HEK293 (cell line): ENCODE measurements at regions not wholly inside any gene's neighbourhood (a gene's known extent, or its start where the extent isn't known, plus 50 kb on each side); places are given as distances from the start of the nearest gene placed in this dataset.

Experiments used
- CTCF ChIA-PET: fragments of 350-600 bp; formaldehyde crosslinking; extraction: SDS; loops from one replicate; lab custom pipeline; 2021; ENCODE audit warnings: antibody characterized with exemption; lab: Yijun Ruan, JAX
- POLR2A ChIA-PET: fragments of 300-600 bp; formaldehyde crosslinking; extraction: SDS; loops from one replicate; lab custom pipeline; 2020; ENCODE audit warnings: antibody characterized with exemption, inconsistent platforms; lab: Yijun Ruan, JAX
- H3K27ac ChIP-seq: fragments of 200-500 bp; sonication (Bioruptor generic); 2 replicates; pipeline ENCODE4 v1.5.1; 2014; ENCODE audit warnings: low read depth, low read length, control low read depth, inconsistent platforms; ENCODE audit errors: extremely low read depth
- H3K36me3 ChIP-seq, 2 experiments: fragments of 200-500 bp in 1 of 2; sonication (Bioruptor generic) in 1 of 2; 1 replicate in 1 of 2; 2 replicates in 1 of 2; pipeline ENCODE4 v1.5.1; 2014 to 2017; ENCODE audit warnings: inconsistent platforms in 2 of 2, low read length in 2 of 2; ENCODE audit not compliant: control insufficient read depth in 2 of 2, insufficient read depth in 1 of 2
- H3K4me1 ChIP-seq: fragments of 200-500 bp; sonication (Bioruptor generic); 2 replicates; pipeline ENCODE4 v1.5.1; 2014; ENCODE audit warnings: mild to moderate bottlenecking, low read length, inconsistent platforms; ENCODE audit not compliant: control insufficient read depth, insufficient read depth
- H3K4me3 ChIP-seq: 2 replicates; pipeline ENCODE4 v1.5.1; 2011; ENCODE audit warnings: low read depth, mild to moderate bottlenecking, control low read depth, low read length, moderate library complexity
- H3K9me3 ChIP-seq: fragments of 200-500 bp; sonication (Bioruptor generic); 2 replicates; pipeline ENCODE4 v1.5.1; 2014; ENCODE audit warnings: low read depth, low read length, inconsistent platforms; ENCODE audit not compliant: control insufficient read depth, insufficient read depth
- BCL11A ChIP-seq: fragments of 450-650 bp; formaldehyde crosslinking; IDR thresholded peaks from 2 replicates; pipeline ENCODE4 v1.5.1; 2016; ENCODE audit warnings: low read depth, missing biosample characterization, missing genetic modification characterization
- BCL11B ChIP-seq: fragments of 450-650 bp; formaldehyde crosslinking; IDR thresholded peaks from 2 replicates; pipeline ENCODE4 v1.5.1; 2016; ENCODE audit warnings: low read depth, missing biosample characterization, missing genetic modification characterization
- KLF7 ChIP-seq: fragments of 450-650 bp; formaldehyde crosslinking; IDR thresholded peaks from 2 replicates; pipeline ENCODE4 v1.5.1; 2016; ENCODE audit warnings: missing biosample characterization, missing genetic modification characterization, borderline replicate concordance
- OSR2 ChIP-seq: fragments of 450-650 bp; formaldehyde crosslinking; IDR thresholded peaks from 2 replicates; pipeline ENCODE4 v1.5.1; 2016; ENCODE audit warnings: missing biosample characterization, missing genetic modification characterization
- SALL2 ChIP-seq: fragments of 450-650 bp; formaldehyde crosslinking; IDR thresholded peaks from 2 replicates; pipeline ENCODE4 v1.5.0; 2017; ENCODE audit warnings: missing biosample characterization, mild to moderate bottlenecking, missing genetic modification characterization, borderline replicate concordance
- ZBTB1 ChIP-seq: fragments of 450-650 bp; formaldehyde crosslinking; IDR thresholded peaks from 2 replicates; pipeline ENCODE4 v1.5.1; 2016; ENCODE audit warnings: missing biosample characterization, missing genetic modification characterization
- ZNF211 ChIP-seq: fragments of 450-650 bp; formaldehyde crosslinking; IDR thresholded peaks from 2 replicates; pipeline ENCODE4 v1.5.1; 2016; ENCODE audit warnings: low read depth, missing biosample characterization, missing genetic modification characterization
- ZNF214 ChIP-seq: fragments of 450-650 bp; formaldehyde crosslinking; IDR thresholded peaks from 2 replicates; pipeline ENCODE4 v1.5.1; 2017; ENCODE audit warnings: missing biosample characterization, mild to moderate bottlenecking, missing genetic modification characterization, borderline replicate concordance
- ZNF514 ChIP-seq: fragments of 450-650 bp; formaldehyde crosslinking; IDR thresholded peaks from 2 replicates; pipeline ENCODE4 v1.5.1; 2016; ENCODE audit warnings: missing biosample characterization, missing genetic modification characterization
- ZNF571 ChIP-seq: fragments of 450-650 bp; formaldehyde crosslinking; IDR thresholded peaks from 2 replicates; pipeline ENCODE4 v1.5.0; 2017; ENCODE audit warnings: missing biosample characterization, missing genetic modification characterization
- ZNF623 ChIP-seq: fragments of 450-650 bp; formaldehyde crosslinking; IDR thresholded peaks from 2 replicates; pipeline ENCODE4 v1.5.1; 2016; ENCODE audit warnings: missing biosample characterization, missing genetic modification characterization
- ZNF701 ChIP-seq: fragments of 450-650 bp; formaldehyde crosslinking; IDR thresholded peaks from 2 replicates; pipeline ENCODE4 v1.5.1; 2016; ENCODE audit warnings: missing biosample characterization, missing genetic modification characterization
- ZNF768 ChIP-seq: fragments of 450-650 bp; formaldehyde crosslinking; IDR thresholded peaks from 2 replicates; pipeline ENCODE4 v1.5.1; 2018; ENCODE audit warnings: missing biosample characterization, mild to moderate bottlenecking, missing genetic modification characterization
- ZXDB ChIP-seq: fragments of 450-650 bp; formaldehyde crosslinking; IDR thresholded peaks from 2 replicates; pipeline ENCODE4 v1.5.1; 2016; ENCODE audit warnings: missing biosample characterization, missing genetic modification characterization
- TF ChIP-seq, protein P1 (sequence below): fragments of 450-650 bp; formaldehyde crosslinking; IDR thresholded peaks from 2 replicates; pipeline ENCODE4 v1.5.1; 2016; ENCODE audit warnings: missing biosample characterization, missing genetic modification characterization
- TF ChIP-seq, protein P2 (sequence below): IDR thresholded peaks from 2 replicates; pipeline ENCODE4 v1.6.1; 2011; ENCODE audit warnings: mild to moderate bottlenecking, low read depth, low read length, borderline replicate concordance
- TF ChIP-seq, protein P3 (sequence below): fragments of 450-650 bp; formaldehyde crosslinking; IDR thresholded peaks from 2 replicates; pipeline ENCODE4 v1.5.1; 2016; ENCODE audit warnings: missing biosample characterization, missing genetic modification characterization
- TF ChIP-seq, protein P4 (sequence below): fragments of 450-650 bp; IDR thresholded peaks from 2 replicates; pipeline ENCODE4 v1.5.1; 2018; ENCODE audit warnings: missing biosample characterization, missing genetic modification characterization
- TF ChIP-seq, protein P5 (sequence below): fragments of 450-650 bp; formaldehyde crosslinking; IDR thresholded peaks from 2 replicates; pipeline ENCODE4 v1.5.1; 2016; ENCODE audit warnings: missing biosample characterization, missing genetic modification characterization, low read depth
- TF ChIP-seq, protein P6 (sequence below): fragments of 450-650 bp; formaldehyde crosslinking; IDR thresholded peaks from 2 replicates; pipeline ENCODE4 v1.5.1; 2016; ENCODE audit warnings: missing biosample characterization, missing genetic modification characterization
- TF ChIP-seq, protein P7 (sequence below): fragments of 450-650 bp; formaldehyde crosslinking; conservative IDR thresholded peaks from 2 replicates; pipeline ENCODE4 v1.5.1; 2016; ENCODE audit warnings: low read depth, missing biosample characterization, missing genetic modification characterization

DNA sequence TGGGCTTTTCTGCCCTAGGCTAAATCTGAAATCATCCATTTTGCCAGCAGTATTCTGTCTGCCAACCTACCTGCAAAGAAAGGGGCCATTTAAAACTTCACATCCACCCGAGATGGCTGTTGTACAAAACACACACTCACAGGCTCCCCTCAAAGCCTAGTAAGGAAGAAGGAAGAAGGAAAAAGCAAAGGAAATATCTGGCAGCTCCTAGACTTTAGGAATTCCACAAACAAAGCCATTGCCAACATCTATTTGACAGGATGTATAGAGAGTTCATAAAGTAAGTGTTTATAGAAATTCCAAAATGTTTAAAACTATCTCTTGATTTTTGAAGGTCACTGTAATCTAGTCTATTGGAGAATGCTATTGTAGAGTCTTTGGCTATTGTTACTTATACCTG is 91.9 kb upstream of the THBS1 start:
- no peaks in the 10 kb centered on the region for H3K36me3 ChIP-seq
- POLR2A ChIA-PET, result no interaction called here
- no peak overlapping the region for H3K27ac ChIP-seq
- CTCF ChIA-PET, result no interaction called here
- no peak overlapping the region for H3K4me3 ChIP-seq
- H3K9me3 ChIP-seq, result no peaks in the 10 kb centered on the region
- TF ChIP-seq ZNF571 (tag by site-specific recombination), result no peak
- TF ChIP-seq ZNF514 (tag by site-specific recombination), result no peak
- no peak for TF ChIP-seq ZNF211 (tag by site-specific recombination)
- TF ChIP-seq, protein P1, sequence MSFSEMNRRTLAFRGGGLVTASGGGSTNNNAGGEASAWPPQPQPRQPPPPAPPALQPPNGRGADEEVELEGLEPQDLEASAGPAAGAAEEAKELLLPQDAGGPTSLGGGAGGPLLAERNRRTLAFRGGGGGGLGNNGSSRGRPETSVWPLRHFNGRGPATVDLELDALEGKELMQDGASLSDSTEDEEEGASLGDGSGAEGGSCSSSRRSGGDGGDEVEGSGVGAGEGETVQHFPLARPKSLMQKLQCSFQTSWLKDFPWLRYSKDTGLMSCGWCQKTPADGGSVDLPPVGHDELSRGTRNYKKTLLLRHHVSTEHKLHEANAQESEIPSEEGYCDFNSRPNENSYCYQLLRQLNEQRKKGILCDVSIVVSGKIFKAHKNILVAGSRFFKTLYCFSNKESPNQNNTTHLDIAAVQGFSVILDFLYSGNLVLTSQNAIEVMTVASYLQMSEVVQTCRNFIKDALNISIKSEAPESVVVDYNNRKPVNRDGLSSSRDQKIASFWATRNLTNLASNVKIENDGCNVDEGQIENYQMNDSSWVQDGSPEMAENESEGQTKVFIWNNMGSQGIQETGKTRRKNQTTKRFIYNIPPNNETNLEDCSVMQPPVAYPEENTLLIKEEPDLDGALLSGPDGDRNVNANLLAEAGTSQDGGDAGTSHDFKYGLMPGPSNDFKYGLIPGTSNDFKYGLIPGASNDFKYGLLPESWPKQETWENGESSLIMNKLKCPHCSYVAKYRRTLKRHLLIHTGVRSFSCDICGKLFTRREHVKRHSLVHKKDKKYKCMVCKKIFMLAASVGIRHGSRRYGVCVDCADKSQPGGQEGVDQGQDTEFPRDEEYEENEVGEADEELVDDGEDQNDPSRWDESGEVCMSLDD, result no peak
- no peak for TF ChIP-seq SALL2 (tag by site-specific recombination)
- no peak for TF ChIP-seq ZXDB (tag by site-specific recombination)
- TF ChIP-seq, protein P2, sequence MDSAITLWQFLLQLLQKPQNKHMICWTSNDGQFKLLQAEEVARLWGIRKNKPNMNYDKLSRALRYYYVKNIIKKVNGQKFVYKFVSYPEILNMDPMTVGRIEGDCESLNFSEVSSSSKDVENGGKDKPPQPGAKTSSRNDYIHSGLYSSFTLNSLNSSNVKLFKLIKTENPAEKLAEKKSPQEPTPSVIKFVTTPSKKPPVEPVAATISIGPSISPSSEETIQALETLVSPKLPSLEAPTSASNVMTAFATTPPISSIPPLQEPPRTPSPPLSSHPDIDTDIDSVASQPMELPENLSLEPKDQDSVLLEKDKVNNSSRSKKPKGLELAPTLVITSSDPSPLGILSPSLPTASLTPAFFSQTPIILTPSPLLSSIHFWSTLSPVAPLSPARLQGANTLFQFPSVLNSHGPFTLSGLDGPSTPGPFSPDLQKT, result no peak
- no peak for TF ChIP-seq BCL11A (tag by site-specific recombination)
- TF ChIP-seq ZNF701 (tag by site-specific recombination), result no peak
- TF ChIP-seq, protein P3, sequence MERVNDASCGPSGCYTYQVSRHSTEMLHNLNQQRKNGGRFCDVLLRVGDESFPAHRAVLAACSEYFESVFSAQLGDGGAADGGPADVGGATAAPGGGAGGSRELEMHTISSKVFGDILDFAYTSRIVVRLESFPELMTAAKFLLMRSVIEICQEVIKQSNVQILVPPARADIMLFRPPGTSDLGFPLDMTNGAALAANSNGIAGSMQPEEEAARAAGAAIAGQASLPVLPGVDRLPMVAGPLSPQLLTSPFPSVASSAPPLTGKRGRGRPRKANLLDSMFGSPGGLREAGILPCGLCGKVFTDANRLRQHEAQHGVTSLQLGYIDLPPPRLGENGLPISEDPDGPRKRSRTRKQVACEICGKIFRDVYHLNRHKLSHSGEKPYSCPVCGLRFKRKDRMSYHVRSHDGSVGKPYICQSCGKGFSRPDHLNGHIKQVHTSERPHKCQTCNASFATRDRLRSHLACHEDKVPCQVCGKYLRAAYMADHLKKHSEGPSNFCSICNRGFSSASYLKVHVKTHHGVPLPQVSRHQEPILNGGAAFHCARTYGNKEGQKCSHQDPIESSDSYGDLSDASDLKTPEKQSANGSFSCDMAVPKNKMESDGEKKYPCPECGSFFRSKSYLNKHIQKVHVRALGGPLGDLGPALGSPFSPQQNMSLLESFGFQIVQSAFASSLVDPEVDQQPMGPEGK, result no peak
- no peak for TF ChIP-seq ZNF214 (tag by site-specific recombination)
- TF ChIP-seq OSR2, result no peak
- TF ChIP-seq, protein P4, sequence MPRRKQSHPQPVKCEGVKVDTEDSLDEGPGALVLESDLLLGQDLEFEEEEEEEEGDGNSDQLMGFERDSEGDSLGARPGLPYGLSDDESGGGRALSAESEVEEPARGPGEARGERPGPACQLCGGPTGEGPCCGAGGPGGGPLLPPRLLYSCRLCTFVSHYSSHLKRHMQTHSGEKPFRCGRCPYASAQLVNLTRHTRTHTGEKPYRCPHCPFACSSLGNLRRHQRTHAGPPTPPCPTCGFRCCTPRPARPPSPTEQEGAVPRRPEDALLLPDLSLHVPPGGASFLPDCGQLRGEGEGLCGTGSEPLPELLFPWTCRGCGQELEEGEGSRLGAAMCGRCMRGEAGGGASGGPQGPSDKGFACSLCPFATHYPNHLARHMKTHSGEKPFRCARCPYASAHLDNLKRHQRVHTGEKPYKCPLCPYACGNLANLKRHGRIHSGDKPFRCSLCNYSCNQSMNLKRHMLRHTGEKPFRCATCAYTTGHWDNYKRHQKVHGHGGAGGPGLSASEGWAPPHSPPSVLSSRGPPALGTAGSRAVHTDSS, result no peak
- no peak for TF ChIP-seq ZNF623 (tag by site-specific recombination)
- no peaks in the 10 kb centered on the region for H3K4me1 ChIP-seq

DNA sequence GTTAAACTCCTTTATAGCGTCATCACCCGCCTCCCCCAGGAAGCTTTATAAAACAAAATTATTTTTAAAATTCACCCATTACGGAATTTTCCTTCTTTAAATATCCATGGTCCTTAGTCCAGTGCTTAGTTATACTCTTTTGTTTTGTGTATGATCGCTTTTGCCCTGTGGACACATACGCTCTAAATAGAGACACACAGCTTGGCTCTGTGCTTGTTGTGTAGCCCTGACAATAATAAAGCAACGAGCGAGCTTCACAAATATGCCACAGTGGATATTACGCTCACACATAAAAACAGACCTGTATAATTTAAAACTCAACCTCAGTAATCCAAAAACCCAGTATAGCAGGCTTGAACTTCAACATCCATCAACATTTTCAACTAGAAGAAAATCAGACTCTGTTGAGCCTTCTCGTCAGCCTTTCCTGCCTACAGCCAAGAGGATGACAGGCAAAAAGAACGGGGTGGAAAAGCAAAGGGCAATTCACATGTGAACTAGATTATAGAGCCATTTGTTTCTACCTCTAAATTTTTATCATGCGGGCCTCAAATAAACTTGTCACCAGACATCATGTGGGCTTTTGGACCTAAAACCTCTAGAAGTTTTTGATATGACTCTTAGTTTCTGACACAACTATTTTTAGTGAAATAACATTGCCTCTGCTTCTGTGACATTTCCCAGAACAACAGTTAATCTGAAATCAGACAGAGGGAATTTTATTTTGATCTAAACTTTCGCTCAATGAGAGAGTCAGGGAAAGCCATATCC is 89.6 kb upstream of the THBS1 start:
- Histone ChIP-seq H3K9me3 (no peaks in the 10 kb centered on the region), H3K36me3 (no peaks in the 10 kb centered on the region), H3K4me3 (no peak overlapping the region), H3K4me1 (no peaks in the 10 kb centered on the region), H3K27ac (no peak overlapping the region)
- CTCF ChIA-PET, result no interaction called here
- POLR2A ChIA-PET, result no interaction called here
- TF ChIP-seq, protein P5, sequence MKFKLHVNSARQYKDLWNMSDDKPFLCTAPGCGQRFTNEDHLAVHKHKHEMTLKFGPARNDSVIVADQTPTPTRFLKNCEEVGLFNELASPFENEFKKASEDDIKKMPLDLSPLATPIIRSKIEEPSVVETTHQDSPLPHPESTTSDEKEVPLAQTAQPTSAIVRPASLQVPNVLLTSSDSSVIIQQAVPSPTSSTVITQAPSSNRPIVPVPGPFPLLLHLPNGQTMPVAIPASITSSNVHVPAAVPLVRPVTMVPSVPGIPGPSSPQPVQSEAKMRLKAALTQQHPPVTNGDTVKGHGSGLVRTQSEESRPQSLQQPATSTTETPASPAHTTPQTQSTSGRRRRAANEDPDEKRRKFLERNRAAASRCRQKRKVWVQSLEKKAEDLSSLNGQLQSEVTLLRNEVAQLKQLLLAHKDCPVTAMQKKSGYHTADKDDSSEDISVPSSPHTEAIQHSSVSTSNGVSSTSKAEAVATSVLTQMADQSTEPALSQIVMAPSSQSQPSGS (tag by site-specific recombination), result no peak
- TF ChIP-seq BCL11B (tag by site-specific recombination) (no peak), ZNF768 (tag by site-specific recombination) (no peak), ZBTB1 (tag by site-specific recombination) (no peak), KLF7 (no peak)
- TF ChIP-seq, protein P6, sequence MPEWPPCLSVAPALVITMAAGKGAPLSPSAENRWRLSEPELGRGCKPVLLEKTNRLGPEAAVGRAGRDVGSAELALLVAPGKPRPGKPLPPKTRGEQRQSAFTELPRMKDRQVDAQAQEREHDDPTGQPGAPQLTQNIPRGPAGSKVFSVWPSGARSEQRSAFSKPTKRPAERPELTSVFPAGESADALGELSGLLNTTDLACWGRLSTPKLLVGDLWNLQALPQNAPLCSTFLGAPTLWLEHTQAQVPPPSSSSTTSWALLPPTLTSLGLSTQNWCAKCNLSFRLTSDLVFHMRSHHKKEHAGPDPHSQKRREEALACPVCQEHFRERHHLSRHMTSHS (tag by site-specific recombination), result no peak
- TF ChIP-seq, protein P7, sequence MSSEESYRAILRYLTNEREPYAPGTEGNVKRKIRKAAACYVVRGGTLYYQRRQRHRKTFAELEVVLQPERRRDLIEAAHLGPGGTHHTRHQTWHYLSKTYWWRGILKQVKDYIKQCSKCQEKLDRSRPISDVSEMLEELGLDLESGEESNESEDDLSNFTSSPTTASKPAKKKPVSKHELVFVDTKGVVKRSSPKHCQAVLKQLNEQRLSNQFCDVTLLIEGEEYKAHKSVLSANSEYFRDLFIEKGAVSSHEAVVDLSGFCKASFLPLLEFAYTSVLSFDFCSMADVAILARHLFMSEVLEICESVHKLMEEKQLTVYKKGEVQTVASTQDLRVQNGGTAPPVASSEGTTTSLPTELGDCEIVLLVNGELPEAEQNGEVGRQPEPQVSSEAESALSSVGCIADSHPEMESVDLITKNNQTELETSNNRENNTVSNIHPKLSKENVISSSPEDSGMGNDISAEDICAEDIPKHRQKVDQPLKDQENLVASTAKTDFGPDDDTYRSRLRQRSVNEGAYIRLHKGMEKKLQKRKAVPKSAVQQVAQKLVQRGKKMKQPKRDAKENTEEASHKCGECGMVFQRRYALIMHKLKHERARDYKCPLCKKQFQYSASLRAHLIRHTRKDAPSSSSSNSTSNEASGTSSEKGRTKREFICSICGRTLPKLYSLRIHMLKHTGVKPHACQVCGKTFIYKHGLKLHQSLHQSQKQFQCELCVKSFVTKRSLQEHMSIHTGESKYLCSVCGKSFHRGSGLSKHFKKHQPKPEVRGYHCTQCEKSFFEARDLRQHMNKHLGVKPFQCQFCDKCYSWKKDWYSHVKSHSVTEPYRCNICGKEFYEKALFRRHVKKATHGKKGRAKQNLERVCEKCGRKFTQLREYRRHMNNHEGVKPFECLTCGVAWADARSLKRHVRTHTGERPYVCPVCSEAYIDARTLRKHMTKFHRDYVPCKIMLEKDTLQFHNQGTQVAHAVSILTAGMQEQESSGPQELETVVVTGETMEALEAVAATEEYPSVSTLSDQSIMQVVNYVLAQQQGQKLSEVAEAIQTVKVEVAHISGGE (tag by site-specific recombination), result no peak
